ENCODE measurements at regions not wholly inside any gene's neighbourhood (a gene's known extent, or its start where the extent isn't known, plus 50 kb on each side); places are given as distances from the start of the nearest gene placed in this dataset.
"Not testable (repeated sequence)": the region's sequence is repeated elsewhere in the genome, so short reads cannot be mapped to it uniquely, and the experiment has no call there.

DNA sequence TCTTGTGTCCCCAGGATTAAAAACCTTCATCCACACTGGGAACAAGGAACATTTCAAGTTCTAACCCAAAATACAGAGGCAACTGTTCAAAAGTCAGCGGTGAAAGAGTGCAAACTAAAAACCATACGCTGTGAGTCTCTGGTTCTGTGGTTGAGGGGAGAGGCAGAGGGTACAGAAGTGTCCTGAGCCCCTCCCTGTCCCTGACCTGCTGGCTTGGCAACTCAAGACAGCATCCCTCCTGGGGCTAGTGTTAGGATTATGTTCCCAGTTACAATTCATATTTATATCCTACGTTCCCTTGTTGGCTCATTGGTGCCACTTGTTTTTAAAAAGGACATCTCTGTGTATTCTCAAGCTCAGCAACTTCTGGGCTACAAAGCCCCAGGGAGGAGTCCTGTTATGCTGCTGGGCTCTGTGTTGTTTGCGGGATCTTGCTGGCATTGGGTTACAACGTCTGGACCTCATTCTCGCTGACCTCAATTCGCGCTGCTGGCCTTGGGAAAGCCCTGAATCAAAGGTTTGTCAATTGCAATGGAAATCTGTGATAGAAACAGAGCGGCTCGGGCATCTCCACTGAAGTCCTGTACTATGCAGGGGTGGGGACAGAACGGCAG lies 420.8 kb downstream of the FUT8 start:
- FAIRE-seq: no peak
- no peak for DNase-seq (ENCODE audit: extremely low spot score, insufficient read length, low read depth)

- DNase-seq (ENCODE audit: extremely low spot score, insufficient read length, low read depth) (no peak), FAIRE-seq (no peak)
Observed at GRCh38 chr14:65834051-65834450, 421.5 kb downstream of the FUT8 start.

- DNase-seq (ENCODE audit: extremely low spot score, insufficient read length, low read depth): no peak
- FAIRE-seq: no peak
Observed at GRCh38 chr14:65834812-65835211, 422.3 kb downstream of the FUT8 start.

GRCh38 chr14:65835501-65835900 lies 423.0 kb downstream of the FUT8 start:
- FAIRE-seq: no peak
- no peak for DNase-seq (ENCODE audit: extremely low spot score, insufficient read length, low read depth)

DNA sequence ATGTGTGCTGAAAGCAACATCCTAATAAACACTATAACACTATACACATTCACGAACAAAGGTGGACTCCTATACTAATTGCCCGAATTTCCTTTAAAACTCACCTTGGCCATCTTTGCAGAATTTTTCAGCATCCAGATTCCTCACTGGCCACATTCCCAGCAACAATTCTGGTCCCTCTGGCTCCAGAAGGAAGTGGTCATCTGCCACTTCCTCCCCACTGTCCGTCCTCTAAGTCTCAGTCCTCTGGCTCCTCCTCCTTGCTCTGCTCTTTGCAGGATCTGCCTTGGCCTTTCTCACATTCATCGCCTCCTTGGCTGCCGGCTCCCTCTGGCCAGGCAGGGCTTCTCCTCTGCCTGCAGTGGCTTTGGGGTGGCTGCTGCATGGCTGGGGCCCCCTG lies 426.0 kb downstream of the FUT8 start:
- FAIRE-seq: no peak
- no peak for DNase-seq (ENCODE audit: extremely low spot score, insufficient read length, low read depth)

GRCh38 chr14:65840118-65840751 lies 427.7 kb downstream of the FUT8 start:
- FAIRE-seq: no peak

DNA sequence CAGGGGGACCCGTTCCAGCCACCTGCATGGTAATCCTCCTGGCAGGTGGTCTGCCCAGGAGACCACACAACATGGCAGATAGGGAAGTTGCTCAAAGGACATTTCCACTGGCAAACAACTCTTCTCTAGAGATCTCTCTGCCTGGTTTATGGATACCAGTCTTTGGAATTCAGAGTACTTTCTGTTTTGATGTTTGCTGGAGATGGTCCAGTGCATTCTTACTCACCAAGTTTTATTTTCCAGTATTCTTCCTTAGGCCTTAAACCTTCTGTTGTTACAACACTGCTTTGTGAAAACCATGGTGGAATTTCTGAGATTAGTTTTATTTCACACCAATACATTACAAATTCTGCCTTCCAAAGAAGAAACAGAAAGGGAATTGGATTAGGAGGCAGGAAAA lies 428.3 kb downstream of the FUT8 start:
- no peak for DNase-seq (ENCODE audit: extremely low spot score, insufficient read length, low read depth)
- no peak for FAIRE-seq

More at GRCh38 chr14:65840118-65840751, 427.7 kb downstream of the FUT8 start:
- no peak for DNase-seq (ENCODE audit: extremely low spot score, insufficient read length, low read depth)

- DNase-seq (ENCODE audit: extremely low spot score, insufficient read length, low read depth): no peak
- FAIRE-seq: peak; percentile 60
Observed at GRCh38 chr14:65846196-65846868, 433.8 kb downstream of the FUT8 start.

GRCh38 chr14:65847075-65847847 lies 434.7 kb downstream of the FUT8 start:
- DNase-seq (ENCODE audit: extremely low spot score, insufficient read length, low read depth) (peak; percentile 12), FAIRE-seq (peak; percentile 78)

GRCh38 chr14:65847931-65848330 lies 435.4 kb downstream of the FUT8 start:
- FAIRE-seq; DNase-seq (ENCODE audit: extremely low spot score, insufficient read length, low read depth): not testable (repeated sequence)

GRCh38 chr14:65849091-65849490 lies 436.6 kb downstream of the FUT8 start:
- DNase-seq (ENCODE audit: extremely low spot score, insufficient read length, low read depth) (no peak), FAIRE-seq (no peak)

- FAIRE-seq (no peak), DNase-seq (ENCODE audit: extremely low spot score, insufficient read length, low read depth) (no peak)
Observed at GRCh38 chr14:65849558-65849957, 437.0 kb downstream of the FUT8 start.

DNA sequence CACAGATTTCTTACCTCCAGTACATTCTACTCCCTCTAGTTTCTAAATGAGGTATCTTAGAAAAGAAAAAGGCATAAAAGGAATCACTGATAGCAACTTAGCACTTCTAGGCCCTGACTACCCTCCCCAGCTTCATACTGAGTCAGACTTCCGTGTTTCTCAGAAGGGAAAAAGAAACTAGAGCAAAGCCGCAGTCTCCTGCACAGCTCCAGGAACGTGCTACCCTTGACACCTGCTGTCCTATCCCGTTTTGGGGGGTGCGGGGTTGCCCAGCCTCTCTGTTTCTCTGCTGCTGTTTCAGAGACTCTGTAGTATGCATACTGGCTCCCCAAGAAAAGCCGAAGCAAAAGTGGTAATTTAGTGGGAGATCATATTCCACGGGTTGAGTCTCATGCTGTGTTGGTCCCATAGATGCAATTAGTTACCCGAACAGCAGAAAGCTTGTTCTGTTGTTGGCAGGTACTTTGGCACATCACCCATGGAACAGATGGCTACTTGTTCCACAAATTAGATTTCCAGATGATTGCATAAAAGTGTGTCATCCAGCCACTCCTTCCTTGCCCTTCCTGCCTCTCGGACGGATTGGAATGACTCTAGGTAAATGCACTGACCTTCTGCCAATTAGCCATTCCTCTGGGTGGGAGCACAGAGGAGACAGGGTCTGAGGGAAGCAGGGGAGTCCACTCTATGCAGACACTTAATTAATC lies 438.1 kb downstream of the FUT8 start:
- no peak for DNase-seq (ENCODE audit: extremely low spot score, insufficient read length, low read depth)

DNA sequence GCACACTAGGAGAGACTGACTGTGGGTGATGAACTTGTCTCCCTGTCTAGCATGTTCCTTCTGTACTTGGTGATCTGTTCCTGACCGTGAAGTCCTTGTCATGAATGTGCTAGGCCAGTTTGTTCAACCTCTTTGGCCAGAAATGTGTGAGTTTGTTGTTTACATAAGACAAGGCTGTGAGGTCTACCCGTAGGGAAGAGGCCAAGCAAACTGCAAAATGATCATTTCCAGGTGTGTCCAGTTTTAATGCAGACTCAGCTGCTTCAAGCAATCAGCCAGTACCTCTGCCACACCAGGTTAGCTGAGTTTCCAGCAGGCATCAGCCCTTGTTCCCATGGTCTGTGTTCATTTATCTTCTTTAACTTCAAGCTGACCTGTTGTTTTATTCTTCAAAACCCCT lies 440.2 kb downstream of the FUT8 start:
- DNase-seq (ENCODE audit: extremely low spot score, insufficient read length, low read depth) (no peak), FAIRE-seq (no peak)

More for the DNA sequence above, 438.1 kb downstream of the FUT8 start:
- no peak for FAIRE-seq

- FAIRE-seq (no peak), DNase-seq (ENCODE audit: extremely low spot score, insufficient read length, low read depth) (no peak)
Observed at GRCh38 chr14:65853407-65853955, 441.0 kb downstream of the FUT8 start.

- DNase-seq (ENCODE audit: extremely low spot score, insufficient read length, low read depth) (no peak), FAIRE-seq (no peak)
Observed at GRCh38 chr14:65854215-65854614, 441.7 kb downstream of the FUT8 start.

GRCh38 chr14:65860956-65861611 lies 448.6 kb downstream of the FUT8 start:
- FAIRE-seq: no peak

DNA sequence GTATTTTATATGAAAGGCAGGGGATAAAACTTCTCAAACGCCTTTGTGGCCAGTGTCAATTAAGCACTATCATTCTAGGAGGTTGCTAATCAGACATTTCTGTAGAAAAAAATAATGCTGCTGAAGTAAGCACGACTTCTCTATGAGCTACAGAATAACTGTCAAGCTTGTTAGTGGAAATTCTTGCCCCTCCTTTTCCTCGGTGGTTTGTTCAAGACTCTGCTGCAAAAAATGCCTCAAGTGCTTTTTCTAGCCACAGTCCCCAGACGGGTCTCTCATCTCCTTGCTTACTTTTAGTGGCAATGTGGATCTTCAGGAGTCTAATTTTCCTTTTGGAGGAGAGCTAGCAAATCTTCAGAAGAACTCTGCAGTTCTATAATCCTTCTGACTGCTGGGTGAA lies 452.0 kb downstream of the FUT8 start:
- FAIRE-seq (no peak), DNase-seq (ENCODE audit: extremely low spot score, insufficient read length, low read depth) (no peak)

More at GRCh38 chr14:65860956-65861611, 448.6 kb downstream of the FUT8 start:
- DNase-seq (ENCODE audit: extremely low spot score, insufficient read length, low read depth): no peak

GRCh38 chr14:65864984-65865383 lies 452.5 kb downstream of the FUT8 start:
- no peak for FAIRE-seq
- no peak for DNase-seq (ENCODE audit: extremely low spot score, insufficient read length, low read depth)
